ENCODE measurements at regions not wholly inside any gene's neighbourhood (a gene's known extent, or its start where the extent isn't known, plus 50 kb on each side); places are given as distances from the start of the nearest gene placed in this dataset.
A peak's percentile ranks its signal among the peaks of the same experiment; 100 is the strongest.

- Histone ChIP-seq H3K4me1 (ENCODE audit: insufficient read depth, poor library complexity, severe bottlenecking) (peaks cover 23% of the 10 kb centered on the region), H3K27ac (ENCODE audit: poor library complexity, severe bottlenecking) (no peak overlapping the region), H3K27me3 (ENCODE audit: insufficient read depth, poor library complexity, severe bottlenecking) (no peaks in the 10 kb centered on the region)
Measured at GRCh38 chr16:14366974-14367707, 262.9 kb downstream of the PARN start.

DNA sequence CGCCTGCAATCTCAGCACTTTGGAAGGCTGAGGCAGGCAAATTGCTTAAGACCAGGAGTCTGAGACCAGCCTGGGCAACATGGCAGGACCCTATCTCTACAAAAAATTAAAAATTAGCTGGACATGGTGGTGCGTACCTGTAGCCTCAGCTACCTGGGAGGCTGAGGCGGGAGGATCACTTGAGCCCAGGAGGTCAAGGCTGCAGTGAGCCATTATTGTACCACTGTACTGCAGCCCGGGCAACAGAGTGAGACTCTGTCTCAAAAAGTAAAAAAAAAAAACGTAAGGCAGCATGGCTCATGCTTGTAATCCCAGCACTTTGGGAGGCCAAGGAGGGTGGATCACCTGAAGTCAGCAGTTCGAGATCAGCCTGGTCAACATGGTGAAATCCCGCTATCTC, 263.6 kb downstream of the PARN start:
- H3K4me1 ChIP-seq (ENCODE audit: insufficient read depth, poor library complexity, severe bottlenecking) = peaks cover 23% of the 10 kb centered on the region
- H3K27me3 ChIP-seq (ENCODE audit: insufficient read depth, poor library complexity, severe bottlenecking) = no peaks in the 10 kb centered on the region
- DNase-seq (ENCODE audit: low spot score) = no peak
- H3K27ac ChIP-seq (ENCODE audit: poor library complexity, severe bottlenecking) = no peak overlapping the region
- ATAC-seq (ENCODE audit: low read depth) = no peak
- H3K9me3 ChIP-seq (ENCODE audit: severe bottlenecking) = no peaks in the 10 kb centered on the region
- no peaks in the 10 kb centered on the region for H3K36me3 ChIP-seq (ENCODE audit: low read depth)
- TF ChIP-seq, protein P1, sequence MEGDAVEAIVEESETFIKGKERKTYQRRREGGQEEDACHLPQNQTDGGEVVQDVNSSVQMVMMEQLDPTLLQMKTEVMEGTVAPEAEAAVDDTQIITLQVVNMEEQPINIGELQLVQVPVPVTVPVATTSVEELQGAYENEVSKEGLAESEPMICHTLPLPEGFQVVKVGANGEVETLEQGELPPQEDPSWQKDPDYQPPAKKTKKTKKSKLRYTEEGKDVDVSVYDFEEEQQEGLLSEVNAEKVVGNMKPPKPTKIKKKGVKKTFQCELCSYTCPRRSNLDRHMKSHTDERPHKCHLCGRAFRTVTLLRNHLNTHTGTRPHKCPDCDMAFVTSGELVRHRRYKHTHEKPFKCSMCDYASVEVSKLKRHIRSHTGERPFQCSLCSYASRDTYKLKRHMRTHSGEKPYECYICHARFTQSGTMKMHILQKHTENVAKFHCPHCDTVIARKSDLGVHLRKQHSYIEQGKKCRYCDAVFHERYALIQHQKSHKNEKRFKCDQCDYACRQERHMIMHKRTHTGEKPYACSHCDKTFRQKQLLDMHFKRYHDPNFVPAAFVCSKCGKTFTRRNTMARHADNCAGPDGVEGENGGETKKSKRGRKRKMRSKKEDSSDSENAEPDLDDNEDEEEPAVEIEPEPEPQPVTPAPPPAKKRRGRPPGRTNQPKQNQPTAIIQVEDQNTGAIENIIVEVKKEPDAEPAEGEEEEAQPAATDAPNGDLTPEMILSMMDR (IDR thresholded peaks at IDR 0.05; ENCODE audit: poor library complexity, severe bottlenecking) = no peak
- no peak overlapping the region for H3K4me3 ChIP-seq (ENCODE audit: severe bottlenecking)

More at GRCh38 chr16:14366974-14367707, 262.9 kb downstream of the PARN start:
- Histone ChIP-seq H3K9me3 (ENCODE audit: severe bottlenecking) (no peaks in the 10 kb centered on the region), H3K36me3 (ENCODE audit: low read depth) (no peaks in the 10 kb centered on the region), H3K4me3 (ENCODE audit: severe bottlenecking) (no peak overlapping the region)
- TF ChIP-seq, protein P1 (IDR thresholded peaks at IDR 0.05; ENCODE audit: poor library complexity, severe bottlenecking) = no peak
- no peak for DNase-seq (ENCODE audit: low spot score)
- no peak for ATAC-seq (ENCODE audit: low read depth)

DNA sequence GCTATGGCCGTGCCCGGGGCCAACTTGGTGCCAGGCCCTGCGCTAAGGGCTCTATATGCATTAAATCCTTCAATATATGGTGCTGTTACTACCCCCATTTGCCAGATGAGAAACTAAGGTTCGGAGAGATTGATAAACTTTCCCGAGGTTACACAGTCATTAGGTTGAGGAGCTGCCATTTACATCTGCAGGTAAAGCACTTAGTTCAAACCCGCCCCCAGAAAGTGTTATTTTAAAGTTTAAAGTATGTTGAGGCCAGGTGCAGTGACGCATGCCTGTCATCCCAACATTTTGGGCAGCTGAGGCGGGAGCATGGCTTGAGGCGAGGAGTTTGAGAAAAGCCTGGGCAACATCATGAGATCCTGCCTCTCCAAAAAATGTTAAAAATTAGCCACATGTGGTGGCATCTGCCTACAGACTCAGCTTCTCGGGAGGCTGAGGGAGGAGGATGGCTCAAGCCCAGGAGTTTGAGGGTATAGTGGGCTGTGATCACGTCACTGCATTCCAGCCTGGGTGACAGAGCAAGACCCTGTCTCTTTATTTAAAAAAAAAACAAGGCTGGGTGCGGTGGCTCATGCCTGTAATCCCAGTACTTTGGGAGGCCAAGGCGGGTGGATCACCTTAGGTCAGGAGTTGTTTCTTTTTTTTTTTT, 264.7 kb downstream of the PARN start:
- Histone ChIP-seq H3K27me3 (ENCODE audit: insufficient read depth, poor library complexity, severe bottlenecking) (no peaks in the 10 kb centered on the region), H3K27ac (ENCODE audit: poor library complexity, severe bottlenecking) (peak overlapping the region; percentile 75), H3K4me3 (ENCODE audit: severe bottlenecking) (no peak overlapping the region), H3K36me3 (ENCODE audit: low read depth) (no peaks in the 10 kb centered on the region), H3K9me3 (ENCODE audit: severe bottlenecking) (no peaks in the 10 kb centered on the region), H3K4me1 (ENCODE audit: insufficient read depth, poor library complexity, severe bottlenecking) (peaks cover 23% of the 10 kb centered on the region)
- DNase-seq (ENCODE audit: low spot score) = no peak
- ATAC-seq (ENCODE audit: low read depth) = no peak
- TF ChIP-seq, protein P1 (IDR thresholded peaks at IDR 0.05; ENCODE audit: poor library complexity, severe bottlenecking) = no peak

- no peak overlapping the region for H3K4me3 ChIP-seq (ENCODE audit: severe bottlenecking)
- DNase-seq (ENCODE audit: low spot score) (peak; percentile 87), ATAC-seq (ENCODE audit: low read depth) (peak; percentile 89)
- peak overlapping the region; percentile 75 for H3K27ac ChIP-seq (ENCODE audit: poor library complexity, severe bottlenecking)
- no peaks in the 10 kb centered on the region for H3K36me3 ChIP-seq (ENCODE audit: low read depth)
- H3K9me3 ChIP-seq (ENCODE audit: severe bottlenecking) = no peaks in the 10 kb centered on the region
- peaks cover 23% of the 10 kb centered on the region for H3K4me1 ChIP-seq (ENCODE audit: insufficient read depth, poor library complexity, severe bottlenecking)
- TF ChIP-seq, protein P1 (IDR thresholded peaks at IDR 0.05; ENCODE audit: poor library complexity, severe bottlenecking) = peak; percentile 7
- no peaks in the 10 kb centered on the region for H3K27me3 ChIP-seq (ENCODE audit: insufficient read depth, poor library complexity, severe bottlenecking)
Measured at GRCh38 chr16:14364386-14365199, 265.5 kb downstream of the PARN start.

All from RWPE2 (cell line).